Gastrocnemius medialis (tissue), 4 donors: ENCODE measurements at regions not wholly inside any gene's neighbourhood (a gene's known extent, or its start where the extent isn't known, plus 50 kb on each side); places are given as distances from the start of the nearest gene placed in this dataset.

Experiments used
- ATAC-seq, 2 donors: fragments of 150-250 bp; one replicate each; pipeline ENCODE4 v1.9.1; 2016
- DNase-seq, 2 donors: peaks; one replicate each; pipeline ENCODE4 v3.0.0-alpha.2; 2019
- H3K27ac ChIP-seq, 4 donors: fragments of 200-600 bp; sonication (generic); 1 replicate in 1 of 4; 2 replicates in 3 of 4; pipeline ENCODE4 v1.5.1; 2016 to 2018; ENCODE audit warnings: mild to moderate bottlenecking in 2 of 4, moderate library complexity in 1 of 4
- H3K27me3 ChIP-seq, 3 donors: fragments of 200-600 bp; sonication (generic) in 2 of 3; 1 replicate in 1 of 3; 2 replicates in 2 of 3; pipeline versions ENCODE4 v1.5.1 to v1.6.0; 2016 to 2019; ENCODE audit warnings: mild to moderate bottlenecking in 1 of 3, moderate library complexity in 1 of 3
- H3K36me3 ChIP-seq, 2 donors: fragments of 200-600 bp; sonication (generic) in 1 of 2; one replicate each; pipeline ENCODE4 v1.5.1; 2017 to 2018
- H3K4me1 ChIP-seq, 2 donors: fragments of 200-600 bp; sonication (generic) in 1 of 2; one replicate each; pipeline ENCODE4 v1.5.1; 2016 to 2017; ENCODE audit warnings: mild to moderate bottlenecking in 2 of 2
- H3K4me3 ChIP-seq, 4 donors: fragments of 200-600 bp; sonication (generic) in 3 of 4; 1 replicate in 1 of 4; 2 replicates in 3 of 4; pipeline ENCODE4 v1.5.1; 2016 to 2019; ENCODE audit warnings: mild to moderate bottlenecking in 2 of 4
- H3K9me3 ChIP-seq, 3 donors: fragments of 200-600 bp; sonication (generic) in 2 of 3; 1 replicate in 1 of 3; 2 replicates in 2 of 3; pipeline ENCODE4 v1.5.1; 2016 to 2019
- CTCF ChIP-seq, 5 experiments: fragments of 450-650 bp in 3 of 5; fragments of 200-600 bp in 2 of 5; sonication (generic) in 2 of 5; IDR thresholded peaks in 4 of 5; conservative IDR thresholded peaks in 1 of 5; 1 replicate in 4 of 5; 2 replicates in 1 of 5; pipeline ENCODE4 v1.5.1; 2016 to 2019; ENCODE audit warnings: antibody characterized with exemption in 5 of 5, mild to moderate bottlenecking in 3 of 5, moderate library complexity in 3 of 5
- POLR2A ChIP-seq, 2 donors: fragments of 450-650 bp; IDR thresholded peaks; one replicate each; pipeline ENCODE4 v1.6.1; 2017; ENCODE audit warnings: antibody characterized with exemption in 2 of 2, mild to moderate bottlenecking in 2 of 2, moderate library complexity in 2 of 2
- in situ Hi-C, 4 donors: fragments of 200-750 bp; cut with MboI; loops; one replicate each; pipeline versions ENCODE4 v1.15.0 to v1.8.0; 2017; ENCODE audit warnings: low sequenced_read_pairs in 4 of 4
- intact Hi-C: fragments of 100-400 bp; cut with DNase I; formaldehyde crosslinking; loops from one replicate; pipeline ENCODE4 v1.15.1; 2023; ENCODE audit warnings: low total_unique reads

- H3K4me1 ChIP-seq: no peaks in the 10 kb centered on the region
- intact Hi-C loops: no loop called here
- no peaks in the 10 kb centered on the region for H3K9me3 ChIP-seq
- H3K36me3 ChIP-seq: no peaks in the 10 kb centered on the region
- DNase-seq (no peak), ATAC-seq (no peak)
- H3K27me3 ChIP-seq: peaks cover 0 to 18% (median 1%) of the 10 kb centered on the region in 3 donors
- no peak overlapping the region for H3K4me3 ChIP-seq
- H3K27ac ChIP-seq: no peak overlapping the region
- no peak for TF ChIP-seq CTCF (IDR thresholded peaks at IDR 0.05 in 4 of 5, conservative IDR thresholded peaks at IDR 0.05 in 1 of 5)
- TF ChIP-seq POLR2A (IDR thresholded peaks at IDR 0.05): no peak
- in situ Hi-C loops: loop anchor here in 1 of 4 donors (25.0 kb wide), 1 partner anchor 111 kb away; no protein-coding TSS in a partner anchor
Observed at GRCh38 chr16:55051571-55052347, 121.1 kb downstream of the IRX5 start.

GRCh38 chr16:55052348-55052734 is 121.7 kb downstream of the IRX5 start:
- ATAC-seq: no peak
- DNase-seq: no peak
- TF ChIP-seq CTCF (IDR thresholded peaks at IDR 0.05 in 4 of 5, conservative IDR thresholded peaks at IDR 0.05 in 1 of 5) (no peak), POLR2A (IDR thresholded peaks at IDR 0.05) (no peak)

GRCh38 chr16:55052741-55053415 is 122.2 kb downstream of the IRX5 start:
- in situ Hi-C loops: loop anchor here in 1 of 4 donors (25.0 kb wide), 1 partner anchor 109 kb away; no protein-coding TSS in a partner anchor
- DNase-seq: no peak

More at GRCh38 chr16:55052348-55052734, 121.7 kb downstream of the IRX5 start:
- Histone ChIP-seq H3K27me3 (peaks cover 0 to 24% (median 5%) of the 10 kb centered on the region in 3 donors), H3K4me1 (no peaks in the 10 kb centered on the region), H3K4me3 (no peak overlapping the region), H3K9me3 (no peaks in the 10 kb centered on the region), H3K36me3 (no peaks in the 10 kb centered on the region), H3K27ac (no peak overlapping the region)
- intact Hi-C loops (no loop called here), in situ Hi-C loops (loop anchor here in 1 of 4 donors (25.0 kb wide), 1 partner anchor 110 kb away; no protein-coding TSS in a partner anchor)

GRCh38 chr16:55055262-55055661 is 124.6 kb downstream of the IRX5 start:
- Histone ChIP-seq H3K27me3 (peaks cover 9 to 32% (median 14%) of the 10 kb centered on the region in 3 donors), H3K9me3 (no peaks in the 10 kb centered on the region), H3K4me1 (no peaks in the 10 kb centered on the region), H3K27ac (no peak overlapping the region), H3K4me3 (no peak overlapping the region), H3K36me3 (no peaks in the 10 kb centered on the region)
- DNase-seq: no peak
- TF ChIP-seq CTCF (IDR thresholded peaks at IDR 0.05 in 4 of 5, conservative IDR thresholded peaks at IDR 0.05 in 1 of 5) (no peak), POLR2A (IDR thresholded peaks at IDR 0.05) (no peak)
- ATAC-seq: no peak
- intact Hi-C loops: no loop called here
- in situ Hi-C loops: loop anchor here in 1 of 4 donors (25.0 kb wide), 1 partner anchor 107 kb away; no protein-coding TSS in a partner anchor

More at GRCh38 chr16:55052741-55053415, 122.2 kb downstream of the IRX5 start:
- no peaks in the 10 kb centered on the region for H3K4me1 ChIP-seq
- no peak for ATAC-seq
- no peak overlapping the region for H3K27ac ChIP-seq
- H3K4me3 ChIP-seq: no peak overlapping the region
- intact Hi-C loops: no loop called here
- no peaks in the 10 kb centered on the region for H3K36me3 ChIP-seq
- H3K9me3 ChIP-seq: no peaks in the 10 kb centered on the region
- H3K27me3 ChIP-seq: peaks cover 2 to 27% (median 11%) of the 10 kb centered on the region in 3 donors
- no peak for TF ChIP-seq POLR2A (IDR thresholded peaks at IDR 0.05)
- no peak for TF ChIP-seq CTCF (IDR thresholded peaks at IDR 0.05 in 4 of 5, conservative IDR thresholded peaks at IDR 0.05 in 1 of 5)
